H9 (cell line): ENCODE measurements at regions not wholly inside any gene's neighbourhood (a gene's known extent, or its start where the extent isn't known, plus 50 kb on each side); places are given as distances from the start of the nearest gene placed in this dataset.

Experiments
- DNase-seq: peaks from one replicate; pipeline ENCODE4 v3.0.0-alpha.2; 2017
- H2AFZ ChIP-seq: one replicate; pipeline ENCODE4 v1.6.1; 2013; ENCODE audit warnings: mild to moderate bottlenecking, low read length, control low read depth, moderate library complexity
- H2AK5ac ChIP-seq: 2 replicates; pipeline ENCODE4 v1.6.1; 2013; ENCODE audit warnings: low read length, control low read depth, mixed read lengths; ENCODE audit not compliant: insufficient read length
- H2BK120ac ChIP-seq: one replicate; pipeline ENCODE4 v1.6.1; 2013; ENCODE audit warnings: low read depth, mild to moderate bottlenecking, low read length, control low read depth, inconsistent platforms; ENCODE audit not compliant: poor library complexity, severe bottlenecking
- H2BK12ac ChIP-seq: 2 replicates; pipeline ENCODE4 v1.6.1; 2013; ENCODE audit warnings: low read length, control low read depth, mixed read lengths, low read depth; ENCODE audit not compliant: insufficient read length
- H2BK15ac ChIP-seq: 2 replicates; pipeline ENCODE4 v1.6.1; 2013; ENCODE audit warnings: low read depth, low read length, control low read depth
- H2BK20ac ChIP-seq: one replicate; pipeline ENCODE4 v1.6.1; 2013; ENCODE audit warnings: low read depth, mild to moderate bottlenecking, low read length, control low read depth, inconsistent platforms; ENCODE audit not compliant: poor library complexity, severe bottlenecking
- H2BK5ac ChIP-seq: 2 replicates; pipeline ENCODE4 v1.6.1; 2013; ENCODE audit warnings: low read length, control low read depth, mixed read lengths; ENCODE audit not compliant: insufficient read length
- H3K14ac ChIP-seq: 2 replicates; pipeline ENCODE4 v1.6.1; 2013; ENCODE audit warnings: low read length, control low read depth; ENCODE audit not compliant: insufficient read depth
- H3K18ac ChIP-seq: 2 replicates; pipeline ENCODE4 v1.6.1; 2013; ENCODE audit warnings: low read depth, mild to moderate bottlenecking, mixed read lengths, low read length, control low read depth; ENCODE audit not compliant: insufficient read length
- H3K23ac ChIP-seq: 2 replicates; pipeline ENCODE4 v1.6.1; 2013; ENCODE audit warnings: low read length, control low read depth, mixed read lengths, low read depth; ENCODE audit not compliant: insufficient read length
- H3K23me2 ChIP-seq: 2 replicates; pipeline ENCODE4 v1.6.1; 2013; ENCODE audit warnings: low read depth, mild to moderate bottlenecking, mixed read lengths, low read length, control low read depth; ENCODE audit not compliant: insufficient read length, poor library complexity, severe bottlenecking
- H3K27ac ChIP-seq: 2 replicates; pipeline ENCODE4 v1.5.1; 2013; ENCODE audit warnings: low read length, control low read depth, mixed read lengths, low read depth; ENCODE audit not compliant: insufficient read length
- H3K27me3 ChIP-seq: 2 replicates; pipeline ENCODE4 v1.6.1; 2013; ENCODE audit warnings: low read length, control low read depth, inconsistent platforms; ENCODE audit not compliant: insufficient read depth
- H3K4ac ChIP-seq: 2 replicates; pipeline ENCODE4 v1.6.1; 2013; ENCODE audit warnings: low read depth, mild to moderate bottlenecking, control low read depth, inconsistent platforms, low read length, moderate library complexity
- H3K4me1 ChIP-seq: 2 replicates; pipeline ENCODE4 v1.6.1; 2013; ENCODE audit warnings: low read length, control low read depth, inconsistent platforms; ENCODE audit not compliant: insufficient read depth
- H3K4me2 ChIP-seq: 2 replicates; pipeline ENCODE4 v1.6.1; 2013; ENCODE audit warnings: low read length, control low read depth, mixed read lengths; ENCODE audit not compliant: insufficient read length, insufficient read depth
- H3K56ac ChIP-seq: 2 replicates; pipeline ENCODE4 v1.6.1; 2013; ENCODE audit warnings: low read depth, mild to moderate bottlenecking, mixed read lengths, low read length, control low read depth; ENCODE audit not compliant: insufficient read length
- H3K79me1 ChIP-seq: 2 replicates; pipeline ENCODE4 v1.6.1; 2013; ENCODE audit warnings: low read depth, mild to moderate bottlenecking, moderate library complexity, low read length, control low read depth, inconsistent platforms; ENCODE audit not compliant: insufficient read depth, poor library complexity, severe bottlenecking
- H3K79me2 ChIP-seq: 2 replicates; pipeline ENCODE4 v1.6.1; 2013; ENCODE audit warnings: low read length, control low read depth, inconsistent platforms; ENCODE audit not compliant: insufficient read depth
- H3K9ac ChIP-seq: 2 replicates; pipeline ENCODE4 v1.6.1; 2013; ENCODE audit warnings: low read length, control low read depth, mixed read lengths; ENCODE audit not compliant: insufficient read length; ENCODE audit errors: extremely low read depth
- H3K9me3 ChIP-seq: one replicate; pipeline ENCODE4 v1.6.1; 2013; ENCODE audit warnings: low read depth, low read length, inconsistent platforms; ENCODE audit not compliant: control insufficient read depth
- H3T11ph ChIP-seq: one replicate; pipeline ENCODE4 v1.6.1; 2013; ENCODE audit warnings: mild to moderate bottlenecking, low read length, control low read depth, inconsistent platforms
- H4K20me1 ChIP-seq: one replicate; pipeline ENCODE4 v1.6.1; 2013; ENCODE audit not compliant: control insufficient read depth, insufficient read length, insufficient read depth
- H4K5ac ChIP-seq: 2 replicates; pipeline ENCODE4 v1.6.1; 2013; ENCODE audit warnings: low read depth, mild to moderate bottlenecking, mixed read lengths, low read length, control low read depth; ENCODE audit not compliant: insufficient read length
- H4K8ac ChIP-seq: replicated peaks from 2 replicates; pipeline ENCODE4 v1.6.1; 2013; ENCODE audit warnings: low read length, control low read depth, mixed read lengths, low read depth; ENCODE audit not compliant: insufficient read length
- H4K91ac ChIP-seq: 2 replicates; pipeline ENCODE4 v1.6.1; 2013; ENCODE audit warnings: low read depth, mild to moderate bottlenecking, moderate library complexity, mixed read lengths, low read length, control low read depth; ENCODE audit not compliant: insufficient read length
- H3K27ac Mint-ChIP-seq, 3 experiments: 2 replicates in 2 of 3; 3 replicates in 1 of 3; pipeline ENCODE4 v1.8.0; 2020 to 2021; ENCODE audit warnings: mixed read lengths in 3 of 3, mild to moderate bottlenecking in 1 of 3, moderate library complexity in 1 of 3
- H3K27me3 Mint-ChIP-seq: 2 replicates; pipeline ENCODE4 v1.8.0; 2021; ENCODE audit warnings: low read depth, mild to moderate bottlenecking, moderate library complexity, mixed read lengths
- H3K36me3 Mint-ChIP-seq, 3 experiments: 2 replicates in 2 of 3; 3 replicates in 1 of 3; pipeline ENCODE4 v1.8.0; 2020 to 2021; ENCODE audit warnings: low read depth in 3 of 3, mixed read lengths in 3 of 3; ENCODE audit not compliant: insufficient read depth in 1 of 3
- H3K4me1 Mint-ChIP-seq, 2 experiments: 2 replicates each; pipeline ENCODE4 v1.8.0; 2020; ENCODE audit warnings: mixed read lengths in 2 of 2
- H3K4me3 Mint-ChIP-seq, 2 experiments: 2 replicates in 1 of 2; 3 replicates in 1 of 2; pipeline ENCODE4 v1.8.0; 2020 to 2021; ENCODE audit warnings: mild to moderate bottlenecking in 2 of 2, mixed read lengths in 2 of 2, moderate library complexity in 1 of 2
- H3K9me3 Mint-ChIP-seq, 2 experiments: 2 replicates in 1 of 2; 3 replicates in 1 of 2; pipeline ENCODE4 v1.8.0; 2020; ENCODE audit warnings: mild to moderate bottlenecking in 2 of 2, mixed read lengths in 2 of 2, moderate library complexity in 1 of 2
- CTCF ChIP-seq: fragments of 200-600 bp; sonication (generic); conservative IDR thresholded peaks from 3 replicates; pipeline ENCODE4 v1.8.0; 2021; ENCODE audit warnings: antibody characterized with exemption, mild to moderate bottlenecking
- WGBS: extraction: QIAGEN DNeasy Blood & Tissue Kit; methylation state at CpG from one replicate; pipeline ENCODE4 v1.1.7; 2013; ENCODE audit warnings: missing lambda C conversion rate, low lambda C conversion rate, mixed read lengths; ENCODE audit not compliant: insufficient read length; ENCODE audit errors: extremely low coverage; 5-methylcytosine and 5-hydroxymethylcytosine counted together

GRCh38 chr1:63010913-63011660, 227.2 kb downstream of the ATG4C start:
- Histone ChIP-seq H3K9me3 (no peaks in the 10 kb centered on the region), H4K5ac (no peak overlapping the region), H2BK5ac (no peak overlapping the region), H3K9ac (no peak overlapping the region), H4K20me1 (no peaks in the 10 kb centered on the region), H2BK20ac (no peak overlapping the region), H2AK5ac (no peak overlapping the region), H3T11ph (no peak overlapping the region), H3K4ac (no peak overlapping the region), H3K23me2 (no peaks in the 10 kb centered on the region), H2BK12ac (no peak overlapping the region), H2BK15ac (no peak overlapping the region), H3K79me1 (no peaks in the 10 kb centered on the region), H3K4me2 (no peak overlapping the region), H2AFZ (no peak overlapping the region), H3K27ac (no peak overlapping the region), H3K4me1 (no peaks in the 10 kb centered on the region), H3K27me3 (no peaks in the 10 kb centered on the region), H3K23ac (no peak overlapping the region), H3K79me2 (no peaks in the 10 kb centered on the region), H4K91ac (no peak overlapping the region), H4K8ac (no peak overlapping the region), H3K18ac (no peak overlapping the region), H3K56ac (no peak overlapping the region), H3K14ac (no peak overlapping the region), H2BK120ac (no peak overlapping the region)
- Mint-ChIP-seq H3K27ac (peak overlapping the region in 1 of 3 experiments; percentile 67; a peak in 1 of 7 replicates), H3K4me1 (peaks cover 5% of the 10 kb centered on the region in 2 experiments; a peak in 3 of 4 replicates), H3K4me3 (no peak overlapping the region), H3K36me3 (no peaks in the 10 kb centered on the region), H3K9me3 (no peaks in the 10 kb centered on the region; a peak in 1 of 5 replicates), H3K27me3 (no peaks in the 10 kb centered on the region; the same call in 1 of the 2 replicates)
- WGBS: no CpG with 5 or more reads among the region's 8 CpGs
- no peak for DNase-seq
- no peak for TF ChIP-seq CTCF
